Astrocyte of the cerebellum (primary cell): ENCODE measurements at regions not wholly inside any gene's neighbourhood (a gene's known extent, or its start where the extent isn't known, plus 50 kb on each side); places are given as distances from the start of the nearest gene placed in this dataset.
"Not testable (repeated sequence)": the region's sequence is repeated elsewhere in the genome, so short reads cannot be mapped to it uniquely, and the experiment has no call there.

ENCODE experiments used
- DNase-seq: peaks from one replicate; pipeline ENCODE4 v3.0.0-alpha.2; 2011; ENCODE audit warnings: low read depth
- H3K4me3 ChIP-seq: 2 replicates; pipeline ENCODE4 v1.5.1; 2011; ENCODE audit warnings: mild to moderate bottlenecking, low read depth, low read length, moderate library complexity
- CTCF ChIP-seq: IDR thresholded peaks from 2 replicates; pipeline ENCODE4 v1.5.1; 2012; ENCODE audit warnings: low read length, low read depth, moderate library complexity, mild to moderate bottlenecking; ENCODE audit errors: missing control alignments
- in situ Hi-C: cut with HindIII; loops from 2 replicates; pipeline ENCODE4 v1.10.0; 2017; ENCODE audit warnings: low sequenced_read_pairs

- TF ChIP-seq CTCF, result no peak
- H3K4me3 ChIP-seq, result no peak overlapping the region
- no peak for DNase-seq
- in situ Hi-C loops, result no loop called here
Observed at GRCh38 chr2:83808878-83809277, 650.2 kb downstream of the SUCLG1 start.

- DNase-seq, result no peak
- in situ Hi-C loops, result no loop called here
- TF ChIP-seq CTCF, result no peak
- H3K4me3 ChIP-seq, result no peak overlapping the region
Observed at GRCh38 chr2:83802604-83803003, 656.5 kb downstream of the SUCLG1 start.

- H3K4me3 ChIP-seq, result no peak overlapping the region
- in situ Hi-C loops, result no loop called here
- no peak for TF ChIP-seq CTCF
- DNase-seq, result no peak
Observed at GRCh38 chr2:83795777-83796176, 663.3 kb downstream of the SUCLG1 start.

- H3K4me3 ChIP-seq, DNase-seq, in situ Hi-C loops: not testable (repeated sequence)
Observed at GRCh38 chr2:83790467-83790866, 668.6 kb downstream of the SUCLG1 start.

GRCh38 chr2:83789674-83790073 is 669.4 kb downstream of the SUCLG1 start:
- DNase-seq, H3K4me3 ChIP-seq, in situ Hi-C loops: not testable (repeated sequence)

GRCh38 chr2:83788938-83789566 is 670.0 kb downstream of the SUCLG1 start:
- H3K4me3 ChIP-seq, DNase-seq, in situ Hi-C loops: not testable (repeated sequence)

GRCh38 chr2:83787189-83787588 is 671.9 kb downstream of the SUCLG1 start:
- in situ Hi-C loops, result no loop called here
- no peak for DNase-seq
- no peak for TF ChIP-seq CTCF

GRCh38 chr2:83786140-83786539 is 672.9 kb downstream of the SUCLG1 start:
- in situ Hi-C loops, result no loop called here
- no peak for DNase-seq
- TF ChIP-seq CTCF, result no peak
- no peak overlapping the region for H3K4me3 ChIP-seq

More at GRCh38 chr2:83787189-83787588, 671.9 kb downstream of the SUCLG1 start:
- no peak overlapping the region for H3K4me3 ChIP-seq
